MM.1S (cell line): ENCODE measurements at regions not wholly inside any gene's neighbourhood (a gene's known extent, or its start where the extent isn't known, plus 50 kb on each side); places are given as distances from the start of the nearest gene placed in this dataset.

Experiments used
- DNase-seq: peaks from one replicate; pipeline ENCODE4 v3.0.0-alpha.2; 2015
- H2AFZ ChIP-seq: fragments of 300-600 bp; sonication (generic); 2 replicates; pipeline ENCODE4 v1.6.0; 2016; ENCODE audit warnings: antibody characterized with exemption, low read length
- H3F3A ChIP-seq: fragments of 300-600 bp; sonication (generic); 2 replicates; pipeline ENCODE4 v1.6.1; 2016; ENCODE audit warnings: mild to moderate bottlenecking, antibody characterized with exemption, low read length, moderate library complexity, mixed read lengths; ENCODE audit not compliant: insufficient read depth
- H3K27ac ChIP-seq: fragments of 300-600 bp; sonication (generic); 2 replicates; pipeline ENCODE4 v1.5.1; 2016; ENCODE audit warnings: mild to moderate bottlenecking, low read length
- H3K27me3 ChIP-seq: fragments of 300-600 bp; sonication (generic); replicated peaks from 2 replicates; pipeline ENCODE4 v1.6.0; 2016; ENCODE audit warnings: low read length; ENCODE audit not compliant: insufficient read depth
- H3K36me3 ChIP-seq: fragments of 300-600 bp; sonication (generic); replicated peaks from 2 replicates; pipeline ENCODE4 v1.6.1; 2016; ENCODE audit warnings: mild to moderate bottlenecking, low read length, mixed read lengths; ENCODE audit not compliant: insufficient read depth
- H3K4me1 ChIP-seq: fragments of 300-600 bp; sonication (generic); 2 replicates; pipeline ENCODE4 v1.6.1; 2016; ENCODE audit warnings: low read length, mixed read lengths
- H3K4me2 ChIP-seq: fragments of 300-600 bp; sonication (generic); 2 replicates; pipeline ENCODE4 v1.6.0; 2016; ENCODE audit warnings: low read depth, low read length
- H3K4me3 ChIP-seq: fragments of 300-600 bp; sonication (generic); 2 replicates; pipeline ENCODE4 v1.5.1; 2016; ENCODE audit warnings: low read length, mixed read lengths
- H3K79me2 ChIP-seq: fragments of 300-600 bp; sonication (generic); 2 replicates; pipeline ENCODE4 v1.6.1; 2016; ENCODE audit warnings: mixed run types, low read length, mixed read lengths
- H3K9ac ChIP-seq: fragments of 300-600 bp; sonication (generic); 2 replicates; pipeline ENCODE4 v1.6.1; 2016; ENCODE audit warnings: low read length, mixed read lengths
- H3K9me2 ChIP-seq: fragments of 300-600 bp; sonication (generic); replicated peaks from 2 replicates; pipeline ENCODE4 v1.6.1; 2016; ENCODE audit warnings: mild to moderate bottlenecking, low read length, mixed read lengths; ENCODE audit not compliant: insufficient read depth
- H3K9me3 ChIP-seq: fragments of 300-600 bp; sonication (generic); replicated peaks from 2 replicates; pipeline ENCODE4 v1.6.1; 2016; ENCODE audit warnings: mild to moderate bottlenecking, low read length, mixed read lengths; ENCODE audit not compliant: insufficient read depth
- H4K20me1 ChIP-seq: fragments of 300-600 bp; sonication (generic); 2 replicates; pipeline ENCODE4 v1.6.1; 2016; ENCODE audit warnings: mild to moderate bottlenecking, low read length, moderate library complexity, mixed read lengths; ENCODE audit not compliant: insufficient read depth
- CTCF ChIP-seq: fragments of 300-600 bp; sonication (generic); IDR thresholded peaks from 2 replicates; pipeline ENCODE4 v1.5.1; 2016; ENCODE audit warnings: antibody characterized with exemption, low read length, mixed read lengths
- EZH2 ChIP-seq: fragments of 300-600 bp; sonication (generic); optimal IDR thresholded peaks from 2 replicates; pipeline ENCODE3; 2017; ENCODE audit warnings: low read depth, mild to moderate bottlenecking, antibody characterized with exemption, low read length, mixed read lengths
- EZH2phosphoT487 ChIP-seq: fragments of 300-600 bp; sonication (generic); IDR thresholded peaks from 2 replicates; pipeline ENCODE4 v1.6.1; 2018; ENCODE audit warnings: antibody characterized with exemption, low read length

GRCh38 chr4:28391877-28392276 lies 1531.2 kb downstream of the STIM2 start:
- Histone ChIP-seq H3K27me3 (no peaks in the 10 kb centered on the region), H3K4me2 (no peak overlapping the region), H2AFZ (no peak overlapping the region), H3K9ac (no peak overlapping the region), H3K4me1 (no peaks in the 10 kb centered on the region), H3K79me2 (no peaks in the 10 kb centered on the region), H3K9me2 (no peaks in the 10 kb centered on the region), H3F3A (no peaks in the 10 kb centered on the region), H3K36me3 (no peaks in the 10 kb centered on the region), H3K9me3 (no peaks in the 10 kb centered on the region), H3K27ac (no peak overlapping the region), H3K4me3 (no peak overlapping the region), H4K20me1 (no peaks in the 10 kb centered on the region)
- DNase-seq = no peak
- TF ChIP-seq CTCF (no peak), EZH2 (no peak), EZH2phosphoT487 (no peak)

- DNase-seq = no peak
- no peaks in the 10 kb centered on the region for H3F3A ChIP-seq
- no peak overlapping the region for H2AFZ ChIP-seq
- no peak overlapping the region for H3K4me3 ChIP-seq
- H4K20me1 ChIP-seq = no peaks in the 10 kb centered on the region
- no peaks in the 10 kb centered on the region for H3K79me2 ChIP-seq
- no peak overlapping the region for H3K27ac ChIP-seq
- no peaks in the 10 kb centered on the region for H3K9me3 ChIP-seq
- H3K4me2 ChIP-seq = no peak overlapping the region
- H3K27me3 ChIP-seq = no peaks in the 10 kb centered on the region
- no peaks in the 10 kb centered on the region for H3K4me1 ChIP-seq
- no peaks in the 10 kb centered on the region for H3K36me3 ChIP-seq
- H3K9me2 ChIP-seq = no peaks in the 10 kb centered on the region
- no peak for TF ChIP-seq EZH2
- TF ChIP-seq CTCF = no peak
- no peak for TF ChIP-seq EZH2phosphoT487
- H3K9ac ChIP-seq = no peak overlapping the region
These were observed 1542.1 kb downstream of the STIM2 start for GRCh38 chr4:28402751-28403150.

GRCh38 chr4:28421221-28421620 lies 1560.6 kb downstream of the STIM2 start:
- no peaks in the 10 kb centered on the region for H3K4me1 ChIP-seq

More at GRCh38 chr4:28421221-28421620, 1560.6 kb downstream of the STIM2 start:
- H3K27ac ChIP-seq = no peak overlapping the region
- H3K4me3 ChIP-seq = no peak overlapping the region
- TF ChIP-seq EZH2 (no peak), EZH2phosphoT487 (no peak), CTCF (no peak)
- no peak for DNase-seq
- H3K4me2 ChIP-seq = no peak overlapping the region
- no peaks in the 10 kb centered on the region for H3K36me3 ChIP-seq
- H2AFZ ChIP-seq = no peak overlapping the region
- H3K9me3 ChIP-seq = no peaks in the 10 kb centered on the region
- no peaks in the 10 kb centered on the region for H3K27me3 ChIP-seq
- H3K9me2 ChIP-seq = no peaks in the 10 kb centered on the region
- no peaks in the 10 kb centered on the region for H4K20me1 ChIP-seq
- no peaks in the 10 kb centered on the region for H3F3A ChIP-seq
- no peak overlapping the region for H3K9ac ChIP-seq
- H3K79me2 ChIP-seq = no peaks in the 10 kb centered on the region
